GM18861 (cell line): ENCODE measurements at regions not wholly inside any gene's neighbourhood (a gene's known extent, or its start where the extent isn't known, plus 50 kb on each side); places are given as distances from the start of the nearest gene placed in this dataset.

Experiments
- ATAC-seq: cut with Tn5 transposase; IDR thresholded peaks from one replicate; pipeline ENCODE4 v1.9.1; 2021; ENCODE audit not compliant: unreplicated experiment

DNA sequence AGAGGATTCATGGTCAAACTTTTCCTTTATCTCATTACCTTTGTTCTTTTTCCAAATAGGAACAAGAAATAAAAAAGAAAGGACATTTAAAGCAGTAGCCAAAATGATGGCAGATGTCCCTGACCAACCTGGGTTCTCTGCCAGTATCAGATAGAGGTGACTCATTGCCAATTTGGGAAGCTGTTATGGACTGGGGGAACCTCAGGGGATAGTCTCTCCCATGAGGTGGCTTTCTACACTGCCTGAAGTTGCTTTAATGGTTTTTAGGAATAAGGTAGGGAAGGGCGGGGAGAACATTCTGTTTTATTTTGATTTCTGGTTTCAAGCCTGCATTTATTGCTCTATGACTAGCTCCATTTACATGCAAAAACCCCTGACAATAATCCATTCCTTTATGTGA lies 457.9 kb upstream of the TPK1 start:
- ATAC-seq = no peak

DNA sequence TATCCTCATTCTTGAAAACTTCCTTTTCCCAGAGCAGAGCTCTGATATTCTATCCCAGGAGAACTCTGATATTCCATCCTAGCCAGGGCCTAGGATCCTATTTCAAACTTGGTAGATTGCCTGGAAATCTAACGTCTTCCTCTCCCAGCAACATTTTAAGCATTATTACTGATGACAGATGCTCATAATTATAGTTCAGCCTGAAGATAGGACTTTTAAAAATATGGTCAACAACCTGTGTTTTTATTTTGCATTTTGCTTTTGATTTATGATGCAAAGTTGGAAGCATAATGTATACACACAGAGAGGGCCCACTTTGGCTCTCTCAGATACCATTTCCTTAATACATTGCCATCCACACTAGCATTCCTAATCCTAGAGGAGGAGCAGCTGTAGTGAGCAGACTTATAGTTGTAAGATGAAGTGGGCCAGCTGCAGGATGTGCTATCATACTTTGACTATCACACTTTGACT lies 457.4 kb upstream of the TPK1 start:
- ATAC-seq = no peak

DNA sequence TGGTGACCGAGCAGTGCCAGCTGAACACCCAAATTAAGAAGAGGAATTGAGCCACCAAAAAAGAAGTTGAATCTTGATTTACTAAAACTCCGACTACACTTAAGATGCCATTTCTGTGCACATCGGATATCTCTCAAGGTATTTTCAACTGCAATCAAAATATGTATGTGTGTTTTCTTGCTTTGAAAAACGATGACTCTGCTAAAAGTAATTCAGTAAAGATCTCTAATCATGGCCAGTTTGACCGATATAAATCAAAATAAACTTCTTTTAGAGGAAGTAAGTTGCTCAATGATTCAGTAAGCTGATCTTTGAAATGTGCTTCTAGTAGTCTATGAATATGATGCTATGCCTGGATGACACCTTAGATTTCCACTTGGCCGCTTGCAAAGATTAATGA lies 453.5 kb upstream of the TPK1 start:
- no peak for ATAC-seq

DNA sequence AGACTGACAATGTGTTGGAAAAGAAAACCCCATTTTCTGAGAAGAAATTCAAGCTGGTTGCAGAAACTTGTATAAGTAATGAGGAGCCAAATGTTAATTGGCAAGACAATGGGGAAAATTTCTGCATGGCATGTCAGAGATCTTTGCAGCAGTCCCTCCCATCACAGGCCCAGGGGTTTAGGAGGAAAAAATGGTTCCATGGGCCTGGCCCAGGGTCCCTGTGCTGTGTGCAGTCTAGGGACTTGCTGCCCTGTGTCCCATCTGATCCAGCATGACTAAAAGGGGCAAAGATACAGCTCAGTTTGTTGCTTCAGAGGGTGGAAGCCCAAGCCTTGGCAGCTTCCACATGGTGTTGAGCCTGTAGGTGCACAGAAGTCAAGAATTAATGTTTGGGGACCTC lies 440.3 kb upstream of the TPK1 start:
- ATAC-seq = no peak

DNA sequence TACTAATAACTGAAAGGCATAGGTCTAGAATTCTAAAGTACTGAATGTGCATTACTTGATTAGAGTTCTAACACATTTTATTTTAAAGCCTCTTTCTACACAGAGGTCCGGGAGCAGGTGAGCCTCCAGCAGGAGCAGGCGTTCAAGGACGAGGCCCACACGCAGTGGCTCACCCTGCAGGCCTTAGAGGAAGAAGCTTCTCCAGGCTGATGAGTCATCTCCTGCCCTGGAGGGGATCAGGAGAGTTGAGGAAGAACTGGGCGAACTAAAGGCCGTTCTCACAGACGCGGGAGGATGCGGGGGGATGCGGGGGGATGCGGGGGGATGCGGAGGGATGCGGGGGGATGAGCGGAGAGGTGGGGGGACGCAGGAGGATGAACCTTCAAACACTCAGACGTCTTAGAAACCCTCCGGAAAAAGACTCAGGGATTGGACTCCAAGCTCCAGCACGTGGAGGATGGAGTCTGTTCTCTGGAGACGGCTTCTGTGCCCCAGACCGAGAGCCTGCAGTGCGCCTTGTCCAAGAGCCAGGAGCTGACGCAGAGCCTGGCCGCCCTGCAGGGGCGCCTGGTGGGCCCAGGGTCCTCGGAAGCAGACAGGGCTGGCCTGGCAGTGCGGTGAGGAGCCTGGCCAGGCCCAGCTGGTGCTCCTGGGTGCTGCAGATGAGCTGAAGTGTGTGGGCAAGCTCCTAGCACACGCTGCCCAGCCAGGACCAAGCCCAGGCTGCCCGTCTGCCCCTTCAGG lies 433.7 kb upstream of the TPK1 start:
- ATAC-seq = no peak

DNA sequence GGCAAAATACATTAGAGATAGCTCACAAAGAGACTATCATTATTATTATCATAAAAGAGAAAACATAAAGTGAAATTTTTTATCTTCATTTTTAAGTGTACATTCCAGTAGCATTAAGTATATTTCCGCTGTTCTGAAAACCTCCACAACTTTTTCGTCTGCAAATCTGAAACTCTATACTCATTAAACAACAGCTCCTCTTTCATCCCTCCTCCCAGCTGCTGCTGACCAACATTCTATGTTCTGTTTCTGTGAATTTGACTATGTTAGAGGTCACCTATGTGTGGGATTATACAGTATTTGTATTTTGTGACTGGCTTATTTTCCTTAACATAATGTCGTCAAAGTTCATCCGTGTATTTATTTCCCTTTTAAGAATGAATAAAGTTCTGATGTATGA lies 429.3 kb upstream of the TPK1 start:
- ATAC-seq = no peak

DNA sequence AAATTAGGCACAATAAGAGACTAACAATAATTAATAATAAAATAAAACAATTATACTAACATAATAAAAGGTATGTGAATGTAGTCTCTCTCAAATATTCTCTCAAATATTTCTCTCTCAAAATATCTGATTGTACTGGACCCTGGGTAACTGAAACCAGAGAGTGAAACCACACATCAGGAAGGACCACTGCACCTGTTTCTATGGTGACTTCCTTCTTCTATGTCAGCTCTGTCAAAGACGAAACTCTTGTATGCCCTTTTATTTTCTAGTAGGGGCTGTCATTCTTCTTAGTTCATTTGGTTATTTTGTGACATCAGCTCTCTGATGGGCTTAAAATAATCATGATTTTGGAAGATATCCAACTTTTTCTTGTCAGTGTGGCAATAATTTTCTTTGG lies 428.0 kb upstream of the TPK1 start:
- ATAC-seq = no peak

DNA sequence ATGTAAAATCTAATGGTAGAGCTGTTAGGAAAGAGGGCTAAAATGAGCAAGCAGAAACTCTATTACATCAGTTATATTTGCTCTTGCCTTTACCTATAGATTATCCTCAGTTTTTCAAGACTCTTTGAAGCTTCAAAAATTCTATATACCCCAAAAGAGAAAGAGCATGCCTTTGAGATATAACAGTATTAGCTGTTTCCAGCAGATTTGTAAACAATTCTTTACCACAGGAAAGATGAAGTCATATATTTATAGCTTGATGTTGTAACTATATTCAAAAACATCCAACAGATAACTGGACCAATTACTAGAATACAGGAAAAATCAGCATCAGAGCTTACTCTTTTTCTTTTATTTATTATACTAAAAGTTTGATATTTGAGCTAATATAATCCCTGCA lies 416.2 kb upstream of the TPK1 start:
- no peak for ATAC-seq

DNA sequence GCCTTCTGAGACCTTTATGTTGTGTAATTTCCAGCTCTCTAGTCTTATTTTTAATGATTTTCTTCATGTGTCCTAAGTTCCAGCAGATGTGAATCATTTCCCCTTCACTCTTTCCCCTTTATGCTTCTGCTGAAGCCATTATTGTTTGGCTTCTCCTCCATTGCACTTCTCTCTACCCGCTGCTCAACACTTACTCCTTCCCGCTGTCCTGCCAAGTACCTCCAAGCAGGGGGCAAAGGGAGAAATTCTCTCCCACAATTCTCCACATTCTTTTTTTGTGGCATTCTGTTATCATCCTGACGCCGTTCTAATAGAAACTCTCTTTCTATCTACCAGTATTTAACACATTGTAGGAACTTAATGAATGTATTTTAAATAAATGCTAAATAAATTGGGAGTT lies 388.9 kb upstream of the TPK1 start:
- no peak for ATAC-seq

DNA sequence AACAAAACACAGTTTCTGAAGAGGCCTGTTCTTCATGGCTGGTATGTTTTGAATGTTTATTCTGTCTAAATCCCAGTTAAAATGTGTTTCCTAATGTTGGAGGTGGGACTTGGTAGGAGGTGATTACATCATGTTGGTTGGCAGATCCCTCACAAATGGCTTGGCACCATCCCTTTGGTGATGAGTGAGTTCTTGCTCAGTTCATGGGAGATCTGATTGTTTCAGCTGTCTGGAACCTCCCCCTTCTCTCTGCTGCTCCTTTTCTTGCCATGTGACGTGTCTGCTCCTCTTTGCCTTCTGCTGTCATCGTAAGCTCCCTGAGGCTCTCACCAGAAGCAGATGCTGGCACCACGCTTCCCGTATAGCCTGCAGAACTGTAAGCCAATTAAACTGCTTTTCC lies 383.6 kb upstream of the TPK1 start:
- no peak for ATAC-seq

DNA sequence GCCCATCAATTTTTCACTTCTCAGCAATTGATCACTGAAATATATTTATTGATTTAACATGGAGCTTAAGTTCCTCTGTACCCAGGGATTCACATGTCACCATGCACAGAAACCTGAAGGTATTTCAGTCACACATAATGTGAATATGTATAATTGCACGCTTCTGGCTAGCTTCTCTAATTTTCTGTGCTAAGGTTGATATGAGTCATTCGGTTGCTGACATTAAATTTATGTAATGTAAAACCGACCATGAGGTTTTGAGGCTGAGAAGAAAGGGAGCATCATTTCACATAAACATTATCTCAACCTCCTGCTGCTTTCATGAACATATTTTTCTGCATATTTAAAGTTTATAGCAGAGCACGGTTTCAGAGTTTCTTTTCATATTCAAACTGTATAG lies 381.0 kb upstream of the TPK1 start:
- ATAC-seq = no peak

DNA sequence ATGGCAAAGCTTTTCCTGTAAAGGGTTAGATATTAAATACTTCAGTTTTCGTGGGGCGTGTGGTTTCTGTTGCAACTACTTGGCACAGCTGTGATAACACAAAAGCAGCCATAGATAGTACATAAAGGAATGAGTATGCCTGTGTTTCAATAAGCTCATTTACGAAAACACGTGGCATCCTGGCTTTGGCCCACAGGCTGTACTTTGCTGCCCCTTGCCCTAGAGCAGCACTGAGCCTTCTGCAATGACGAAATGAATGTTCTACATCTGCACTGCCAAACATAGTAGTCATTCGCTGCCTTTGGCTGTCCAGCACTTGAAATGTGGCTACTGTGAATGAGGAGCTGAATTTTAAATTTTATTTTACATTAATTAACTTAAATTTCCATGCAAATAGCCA lies 376.2 kb upstream of the TPK1 start:
- ATAC-seq = no peak

DNA sequence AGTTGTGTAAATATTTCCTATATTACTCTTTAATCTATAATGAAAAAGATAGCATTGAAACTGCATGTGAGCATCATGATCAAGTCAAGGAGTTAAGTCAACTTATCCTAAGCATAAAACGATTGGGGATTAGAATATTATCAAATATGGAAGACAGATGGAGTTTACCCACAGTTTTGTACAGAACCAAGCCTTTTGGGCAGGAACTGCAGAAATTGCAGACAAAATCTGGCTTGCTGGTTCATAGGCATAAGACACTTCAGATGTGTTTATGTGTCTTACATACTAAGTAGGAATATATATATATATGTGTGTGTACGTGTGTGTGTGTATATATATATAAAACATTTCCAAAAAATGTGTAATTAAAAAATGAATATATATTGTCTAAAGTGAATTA lies 375.4 kb upstream of the TPK1 start:
- ATAC-seq = no peak

DNA sequence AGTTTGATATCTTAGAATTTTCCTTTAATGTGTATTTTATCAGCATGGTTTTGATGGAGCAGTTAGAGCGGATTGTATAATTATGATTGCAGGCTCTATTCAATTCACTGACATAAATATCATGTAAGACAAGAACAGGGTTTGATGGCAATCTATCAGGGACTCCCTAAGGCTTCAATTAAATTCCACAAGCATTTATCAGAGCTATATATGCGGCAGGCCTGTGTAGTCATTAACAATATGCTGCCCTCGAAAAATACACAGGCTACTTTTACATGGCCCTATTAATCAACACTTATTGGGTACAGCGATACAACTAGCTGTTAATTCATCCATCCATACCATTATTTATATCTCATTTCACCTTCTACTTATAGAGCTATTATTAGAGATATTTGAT lies 358.1 kb upstream of the TPK1 start:
- ATAC-seq = no peak

DNA sequence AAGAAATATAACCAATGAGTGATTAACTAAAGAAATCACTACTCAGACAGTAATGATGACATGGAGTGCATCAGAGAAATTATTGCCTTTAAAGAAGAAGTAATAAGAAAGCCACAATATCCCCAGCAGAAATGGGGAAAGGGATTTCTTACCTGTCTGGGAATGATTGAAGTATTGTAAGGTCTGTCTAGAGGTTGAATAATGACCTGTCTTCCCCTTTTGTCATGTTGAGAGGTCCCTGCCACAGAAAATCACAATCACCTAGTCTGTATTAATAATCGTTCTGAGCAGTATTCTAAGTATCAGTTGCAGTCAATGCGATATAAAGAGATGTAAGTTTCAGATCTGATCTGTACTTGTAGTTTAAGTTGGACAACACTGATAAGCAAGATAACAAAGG lies 349.1 kb upstream of the TPK1 start:
- ATAC-seq = no peak

DNA sequence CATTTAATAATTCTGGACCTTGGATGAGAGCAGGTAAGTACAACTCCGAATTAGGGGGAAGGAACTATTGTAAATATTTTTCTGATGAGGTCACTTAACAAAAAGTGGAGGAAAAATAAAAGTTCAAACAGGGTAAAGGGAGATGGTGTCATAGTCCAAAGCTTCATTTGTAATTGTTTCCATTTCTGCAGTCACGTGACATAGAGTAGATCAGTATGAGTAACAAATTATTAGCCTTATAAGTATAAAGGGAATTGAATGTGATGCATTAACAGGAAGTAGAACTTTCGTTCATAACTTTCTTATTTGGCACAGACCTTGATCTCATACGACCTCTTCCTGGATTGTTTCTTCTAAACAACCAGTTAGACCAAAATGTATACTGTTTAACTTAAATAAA lies 347.2 kb upstream of the TPK1 start:
- ATAC-seq = no peak

DNA sequence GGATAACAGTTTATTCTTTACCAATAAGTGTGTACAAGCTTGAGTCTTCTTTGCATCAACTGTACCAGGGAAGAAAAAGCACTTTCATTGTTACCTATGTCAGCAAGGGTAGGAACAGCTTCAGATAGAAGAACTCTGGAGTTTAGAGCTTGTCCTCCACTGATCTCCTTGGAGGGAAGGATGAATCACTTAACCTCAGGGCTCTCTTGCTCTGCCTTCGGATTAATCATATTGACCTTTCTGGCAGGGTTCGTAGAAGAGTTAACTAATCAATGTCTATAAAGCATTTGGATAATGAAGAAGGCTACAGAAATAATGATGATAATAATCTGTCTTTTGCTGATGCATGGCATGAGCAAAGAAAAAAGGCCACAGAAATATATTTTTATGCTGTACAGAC lies 339.5 kb upstream of the TPK1 start:
- ATAC-seq = no peak

DNA sequence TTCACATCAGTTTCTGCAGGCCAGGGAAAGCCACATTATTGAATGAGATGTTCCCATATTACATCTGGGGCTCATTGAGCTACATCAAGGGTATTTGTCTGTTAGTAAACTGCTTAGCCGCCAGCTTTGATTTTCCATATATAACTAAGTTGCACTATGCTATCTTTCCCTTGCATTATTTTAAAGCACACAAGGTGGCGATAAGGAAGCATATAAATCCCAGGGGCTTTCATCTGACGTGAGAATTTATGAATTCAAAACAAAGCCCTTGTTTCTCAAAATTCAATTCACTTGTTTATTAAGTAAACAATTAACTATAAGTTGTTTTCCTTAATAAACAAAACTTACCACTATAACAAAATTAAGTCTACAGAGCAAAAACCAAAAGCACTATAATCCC lies 334.1 kb upstream of the TPK1 start:
- no peak for ATAC-seq

DNA sequence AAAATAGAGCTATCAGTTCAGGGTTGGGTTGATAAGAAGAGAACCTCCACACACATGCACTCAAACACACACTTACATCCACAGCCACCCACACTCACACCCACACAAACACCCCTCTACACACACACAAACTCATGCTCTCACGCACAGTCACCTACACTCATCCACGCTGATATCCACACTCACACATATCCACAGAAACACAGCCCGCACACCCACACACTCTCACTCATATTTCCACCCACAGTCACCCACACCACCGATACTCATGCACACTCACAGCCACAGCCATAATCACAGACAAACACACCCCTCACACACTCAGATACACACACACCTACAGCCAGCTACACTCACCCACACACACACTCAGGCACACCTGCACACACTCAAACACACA lies 333.0 kb upstream of the TPK1 start:
- no peak for ATAC-seq

DNA sequence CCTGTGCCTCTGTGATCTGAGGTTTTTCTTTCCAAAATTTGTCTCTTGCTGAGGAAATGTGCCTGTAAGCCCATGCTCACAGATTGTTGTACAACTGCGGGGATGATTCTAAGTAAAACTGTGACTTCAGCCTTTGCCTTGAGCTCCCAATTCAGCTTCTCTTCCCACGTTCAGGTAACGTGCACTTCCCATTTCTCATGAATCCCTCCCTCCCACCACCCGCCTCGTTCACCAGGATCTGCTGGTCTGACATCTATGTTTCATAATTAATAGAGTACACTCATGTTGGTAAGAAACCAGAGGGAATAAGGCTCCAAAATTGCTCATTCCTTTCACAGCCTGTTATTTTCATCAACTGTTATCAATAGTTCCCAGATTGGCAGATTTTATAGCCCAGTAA lies 332.6 kb upstream of the TPK1 start:
- no peak for ATAC-seq

DNA sequence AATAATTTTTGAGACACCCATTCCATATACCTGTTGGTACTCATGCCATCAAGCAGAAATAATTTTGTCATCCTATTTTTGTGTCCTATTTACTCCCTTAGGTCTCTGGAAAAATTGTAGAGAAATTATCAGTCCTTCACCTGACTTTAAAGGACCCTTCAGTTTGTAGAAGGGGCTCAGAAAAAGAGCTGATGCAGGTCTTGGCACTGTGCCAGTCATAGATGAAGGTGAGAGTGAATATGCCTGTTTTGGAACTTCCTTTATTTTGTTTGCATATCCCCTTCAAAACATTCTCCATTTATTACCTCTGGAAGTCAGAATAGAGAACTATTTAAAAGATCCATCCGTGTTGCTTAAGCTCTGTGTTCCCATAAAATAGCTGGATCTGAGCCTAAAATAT lies 321.0 kb upstream of the TPK1 start:
- no peak for ATAC-seq

DNA sequence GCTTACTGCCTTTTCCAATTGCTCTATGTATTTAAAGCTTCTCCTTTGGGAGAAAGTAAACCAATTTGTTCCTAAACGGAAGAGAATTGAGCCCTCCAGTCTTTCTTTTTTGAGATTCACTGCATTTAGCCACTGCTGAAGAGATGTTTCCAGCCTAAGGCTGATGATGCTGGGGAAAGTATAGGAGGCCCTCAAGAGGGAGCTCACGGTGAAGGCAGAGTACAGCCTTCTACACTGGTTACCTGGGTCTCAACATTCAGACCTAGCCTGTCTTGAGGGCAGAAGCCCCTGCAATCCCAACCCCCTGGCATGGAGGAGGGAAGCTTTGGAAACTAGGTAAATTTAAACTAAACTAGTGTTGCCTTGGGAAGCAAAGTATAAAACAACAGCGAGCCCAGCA lies 316.7 kb upstream of the TPK1 start:
- ATAC-seq = no peak

DNA sequence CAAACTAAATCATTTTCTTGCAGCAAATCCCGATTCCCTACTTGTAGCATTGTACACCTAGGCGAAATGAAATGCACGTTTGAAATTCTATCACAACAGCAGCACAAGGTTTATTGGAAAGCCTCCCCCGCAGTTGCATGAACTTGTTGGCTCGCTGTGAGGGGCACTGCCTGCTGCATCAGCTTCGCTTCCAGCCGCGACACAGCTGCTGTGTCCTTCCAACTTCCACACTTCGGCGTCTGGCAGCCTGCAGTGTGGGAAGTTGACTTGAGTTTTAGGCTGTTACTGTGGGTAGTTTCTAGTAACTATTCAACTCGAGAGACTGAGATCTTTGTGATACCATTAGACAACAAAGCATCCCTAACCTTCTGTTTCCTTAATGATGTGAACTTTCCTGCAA lies 315.8 kb upstream of the TPK1 start:
- ATAC-seq = no peak

DNA sequence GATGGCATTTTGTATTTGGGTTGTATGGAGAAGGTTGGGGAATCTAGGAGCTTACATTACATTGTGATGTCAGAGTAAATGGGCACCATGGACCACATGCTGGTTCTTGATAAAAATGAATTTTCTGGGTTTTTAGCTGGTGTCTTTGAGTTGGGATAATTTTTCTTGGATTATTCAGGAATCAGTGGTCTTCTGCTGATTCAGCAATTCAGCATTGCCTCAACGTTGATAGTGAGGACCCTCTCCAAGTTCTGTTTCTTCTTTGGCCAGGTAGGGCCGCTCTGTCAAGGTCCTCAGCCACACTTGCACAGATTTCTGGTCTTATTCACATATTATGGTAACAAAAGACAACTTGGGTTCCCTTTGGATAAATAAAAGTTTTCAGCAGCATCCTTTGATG lies 312.0 kb upstream of the TPK1 start:
- no peak for ATAC-seq
